HG02852 (cell line): ENCODE measurements at regions not wholly inside any gene's neighbourhood (a gene's known extent, or its start where the extent isn't known, plus 50 kb on each side); places are given as distances from the start of the nearest gene placed in this dataset.
"Not testable (repeated sequence)": the region's sequence is repeated elsewhere in the genome, so short reads cannot be mapped to it uniquely, and the experiment has no call there.

Experiments
- ATAC-seq: cut with Tn5 transposase; IDR thresholded peaks from one replicate; pipeline ENCODE4 v1.9.1; 2021; ENCODE audit warnings: mild to moderate bottlenecking, moderate library complexity; ENCODE audit not compliant: unreplicated experiment

GRCh38 chr16:51237861-51238378 lies 86.8 kb upstream of the SALL1 start:
- no peak for ATAC-seq

GRCh38 chr16:51237207-51237606 lies 86.1 kb upstream of the SALL1 start:
- no peak for ATAC-seq

- no peak for ATAC-seq
Measured at GRCh38 chr16:51236583-51236982, 85.5 kb upstream of the SALL1 start.

GRCh38 chr16:51231702-51232101 lies 80.6 kb upstream of the SALL1 start:
- no peak for ATAC-seq

- ATAC-seq: not testable (repeated sequence)
Measured at GRCh38 chr16:51230035-51230434, 79.0 kb upstream of the SALL1 start.

- ATAC-seq: no peak
Measured at GRCh38 chr16:51228097-51228659, 77.1 kb upstream of the SALL1 start.

GRCh38 chr16:51225878-51226277 lies 74.8 kb upstream of the SALL1 start:
- ATAC-seq: no peak

- no peak for ATAC-seq
Measured at GRCh38 chr16:51224317-51224716, 73.2 kb upstream of the SALL1 start.

GRCh38 chr16:51222016-51222415 lies 70.9 kb upstream of the SALL1 start:
- no peak for ATAC-seq

GRCh38 chr16:51211148-51211547 lies 60.1 kb upstream of the SALL1 start:
- ATAC-seq: no peak

- no peak for ATAC-seq
Measured at GRCh38 chr16:51210087-51210486, 59.0 kb upstream of the SALL1 start.

- ATAC-seq: no peak
Measured at GRCh38 chr16:51201604-51202003, 50.5 kb upstream of the SALL1 start.
